Osteocyte (in vitro differentiated cells): ENCODE measurements at regions not wholly inside any gene's neighbourhood (a gene's known extent, or its start where the extent isn't known, plus 50 kb on each side); places are given as distances from the start of the nearest gene placed in this dataset.

Experiments used
- DNase-seq: peaks from one replicate; pipeline ENCODE4 v3.0.0; 2021; ENCODE audit warnings: mixed read lengths; ENCODE audit not compliant: unreplicated experiment; ENCODE audit errors: extremely low spot score
- H3K27ac Mint-ChIP-seq: one replicate; pipeline ENCODE4 v1.8.0; 2021; ENCODE audit warnings: mild to moderate bottlenecking, mixed read lengths; ENCODE audit not compliant: unreplicated experiment
- H3K27me3 Mint-ChIP-seq: one replicate; pipeline ENCODE4 v1.8.0; 2021; ENCODE audit warnings: mixed read lengths; ENCODE audit not compliant: unreplicated experiment
- H3K36me3 Mint-ChIP-seq: one replicate; pipeline ENCODE4 v1.8.0; 2021; ENCODE audit warnings: mixed read lengths; ENCODE audit not compliant: unreplicated experiment
- H3K4me1 Mint-ChIP-seq: one replicate; pipeline ENCODE4 v1.8.0; 2021; ENCODE audit warnings: mixed read lengths; ENCODE audit not compliant: unreplicated experiment
- H3K4me3 Mint-ChIP-seq: one replicate; pipeline ENCODE4 v1.8.0; 2021; ENCODE audit warnings: mild to moderate bottlenecking, moderate library complexity, mixed read lengths; ENCODE audit not compliant: unreplicated experiment
- H3K9me3 Mint-ChIP-seq: one replicate; pipeline ENCODE4 v1.8.0; 2021; ENCODE audit warnings: mixed read lengths; ENCODE audit not compliant: unreplicated experiment
- CTCF ChIP-seq: fragments of 200-600 bp; sonication (generic); IDR thresholded peaks from 2 replicates; pipeline ENCODE4 v1.5.0; 2021; ENCODE audit warnings: antibody characterized with exemption, mild to moderate bottlenecking, moderate library complexity

- no peak overlapping the region for H3K4me3 Mint-ChIP-seq
- no peaks in the 10 kb centered on the region for H3K36me3 Mint-ChIP-seq
- H3K4me1 Mint-ChIP-seq = no peaks in the 10 kb centered on the region
- H3K27ac Mint-ChIP-seq = no peak overlapping the region
- no peak for TF ChIP-seq CTCF
- no peaks in the 10 kb centered on the region for H3K27me3 Mint-ChIP-seq
- DNase-seq = no peak
- no peaks in the 10 kb centered on the region for H3K9me3 Mint-ChIP-seq
These were observed 60.9 kb upstream of the ERCC4 start for GRCh38 chr16:13858873-13859580.

- Mint-ChIP-seq H3K27ac (no peak overlapping the region), H3K4me3 (no peak overlapping the region), H3K36me3 (no peaks in the 10 kb centered on the region), H3K4me1 (no peaks in the 10 kb centered on the region), H3K27me3 (peaks cover 8% of the 10 kb centered on the region), H3K9me3 (no peaks in the 10 kb centered on the region)
- no peak for TF ChIP-seq CTCF
- DNase-seq = no peak
These were observed 56.7 kb upstream of the ERCC4 start for GRCh38 chr16:13863075-13863765.

DNA sequence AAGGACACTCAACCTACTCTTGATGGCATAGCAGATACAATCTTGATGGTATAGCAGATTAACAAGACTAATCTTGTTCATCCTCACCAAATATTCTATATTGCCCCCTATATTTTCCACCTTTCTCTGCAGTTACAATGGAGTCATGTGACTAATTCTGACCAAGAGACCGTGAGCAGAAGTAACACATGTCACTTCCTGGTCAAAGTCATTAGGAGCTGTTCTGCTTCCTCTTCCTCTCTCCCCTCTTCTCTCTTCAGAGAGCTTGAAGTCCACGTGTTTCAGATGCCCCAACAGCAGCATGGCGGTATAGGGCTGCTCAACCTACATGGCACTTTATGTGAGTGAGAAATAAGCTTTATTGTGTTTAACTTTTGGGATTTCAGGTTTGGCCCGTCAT lies 55.3 kb upstream of the ERCC4 start:
- H3K9me3 Mint-ChIP-seq = no peaks in the 10 kb centered on the region
- no peaks in the 10 kb centered on the region for H3K36me3 Mint-ChIP-seq
- no peak overlapping the region for H3K4me3 Mint-ChIP-seq
- no peak overlapping the region for H3K27ac Mint-ChIP-seq
- peaks cover 8% of the 10 kb centered on the region for H3K27me3 Mint-ChIP-seq
- no peak for TF ChIP-seq CTCF
- no peak for DNase-seq
- H3K4me1 Mint-ChIP-seq = no peaks in the 10 kb centered on the region

DNA sequence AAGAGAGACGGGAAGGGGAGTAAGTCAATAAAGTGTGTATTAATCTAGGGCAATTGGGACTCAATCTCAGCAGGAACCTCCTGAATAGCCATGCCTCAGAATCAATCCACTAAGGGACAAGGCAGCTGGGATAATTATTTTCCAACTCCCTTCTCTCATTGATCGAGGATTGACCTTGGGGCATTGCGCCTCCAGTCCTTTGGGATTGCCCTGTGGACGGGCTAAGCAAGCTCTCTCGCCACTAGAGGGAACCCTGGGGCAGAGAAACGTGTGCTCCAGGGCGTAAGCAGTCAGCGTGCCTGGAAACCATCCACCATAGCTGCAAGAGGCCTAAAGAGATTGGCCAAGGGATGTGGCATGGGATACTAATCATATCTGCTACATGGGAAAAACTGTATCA lies 53.9 kb upstream of the ERCC4 start:
- no peaks in the 10 kb centered on the region for H3K4me1 Mint-ChIP-seq
- no peak for DNase-seq
- H3K9me3 Mint-ChIP-seq = no peaks in the 10 kb centered on the region
- TF ChIP-seq CTCF = peak; percentile 45
- peaks cover 8% of the 10 kb centered on the region for H3K27me3 Mint-ChIP-seq
- H3K36me3 Mint-ChIP-seq = no peaks in the 10 kb centered on the region
- H3K27ac Mint-ChIP-seq = no peak overlapping the region
- no peak overlapping the region for H3K4me3 Mint-ChIP-seq
